ENCODE measurements at regions not wholly inside any gene's neighbourhood (a gene's known extent, or its start where the extent isn't known, plus 50 kb on each side); places are given as distances from the start of the nearest gene placed in this dataset.

DNA sequence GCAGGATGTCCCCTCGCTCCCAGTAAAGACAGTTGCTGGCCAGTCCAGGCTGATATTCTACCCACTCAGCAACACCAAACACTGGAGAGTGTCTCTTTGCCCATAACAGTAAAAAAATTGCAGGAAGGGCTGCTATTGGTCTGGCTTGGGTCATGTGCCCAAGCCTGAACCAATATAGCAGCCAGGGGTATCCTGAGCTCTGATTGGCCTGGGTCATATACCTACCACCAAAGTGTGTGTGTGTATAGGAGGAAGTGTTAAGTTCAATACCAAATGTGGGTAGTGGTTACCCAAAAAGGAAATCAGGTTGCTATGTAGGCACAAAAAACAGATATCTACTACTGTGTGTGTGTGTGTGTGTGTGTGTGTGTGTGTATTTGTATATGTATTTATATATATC is 373.2 kb downstream of the BCOR start:
- TF ChIP-seq, protein P1, sequence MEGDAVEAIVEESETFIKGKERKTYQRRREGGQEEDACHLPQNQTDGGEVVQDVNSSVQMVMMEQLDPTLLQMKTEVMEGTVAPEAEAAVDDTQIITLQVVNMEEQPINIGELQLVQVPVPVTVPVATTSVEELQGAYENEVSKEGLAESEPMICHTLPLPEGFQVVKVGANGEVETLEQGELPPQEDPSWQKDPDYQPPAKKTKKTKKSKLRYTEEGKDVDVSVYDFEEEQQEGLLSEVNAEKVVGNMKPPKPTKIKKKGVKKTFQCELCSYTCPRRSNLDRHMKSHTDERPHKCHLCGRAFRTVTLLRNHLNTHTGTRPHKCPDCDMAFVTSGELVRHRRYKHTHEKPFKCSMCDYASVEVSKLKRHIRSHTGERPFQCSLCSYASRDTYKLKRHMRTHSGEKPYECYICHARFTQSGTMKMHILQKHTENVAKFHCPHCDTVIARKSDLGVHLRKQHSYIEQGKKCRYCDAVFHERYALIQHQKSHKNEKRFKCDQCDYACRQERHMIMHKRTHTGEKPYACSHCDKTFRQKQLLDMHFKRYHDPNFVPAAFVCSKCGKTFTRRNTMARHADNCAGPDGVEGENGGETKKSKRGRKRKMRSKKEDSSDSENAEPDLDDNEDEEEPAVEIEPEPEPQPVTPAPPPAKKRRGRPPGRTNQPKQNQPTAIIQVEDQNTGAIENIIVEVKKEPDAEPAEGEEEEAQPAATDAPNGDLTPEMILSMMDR (optimal IDR thresholded peaks at IDR 0.05 in 1 of 3, IDR thresholded peaks at IDR 0.05 in 1 of 3, conservative IDR thresholded peaks at IDR 0.05 in 1 of 3; ENCODE audit: extremely low read depth in 1 of 3, insufficient read depth in 2 of 3, low read length in 3 of 3): no peak
- no peak for TF ChIP-seq EZH2 (IDR thresholded peaks at IDR 0.05; ENCODE audit: low read length)

All from keratinocyte (primary cell).